GM21786 (cell line): ENCODE measurements at regions not wholly inside any gene's neighbourhood (a gene's known extent, or its start where the extent isn't known, plus 50 kb on each side); places are given as distances from the start of the nearest gene placed in this dataset.
A peak's percentile ranks its signal among the peaks of the same experiment; 100 is the strongest.
"Not testable (repeated sequence)": the region's sequence is repeated elsewhere in the genome, so short reads cannot be mapped to it uniquely, and the experiment has no call there.

Experiments
- ATAC-seq: cut with Tn5 transposase; IDR thresholded peaks from one replicate; pipeline ENCODE4 v1.9.1; 2021; ENCODE audit not compliant: unreplicated experiment

DNA sequence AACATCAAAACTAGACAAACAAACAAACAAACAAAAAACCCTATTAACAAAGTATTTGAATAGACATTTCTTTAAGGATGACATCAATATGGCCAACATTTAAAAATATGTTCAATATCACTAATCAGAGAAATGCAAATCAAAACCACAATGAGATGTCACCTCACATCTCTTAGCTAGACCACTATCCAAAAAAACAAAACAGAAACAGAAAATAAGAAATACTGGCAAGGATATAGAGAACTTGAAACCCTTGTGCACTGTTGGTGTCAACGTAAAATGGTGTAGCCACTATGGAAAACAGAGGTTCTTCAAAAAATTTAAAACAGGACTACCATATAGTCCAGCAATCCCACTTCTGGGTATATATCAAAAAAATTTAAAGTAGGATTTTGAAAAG lies 308.2 kb downstream of the SPATA31A1 start:
- ATAC-seq: peak; percentile 59

DNA sequence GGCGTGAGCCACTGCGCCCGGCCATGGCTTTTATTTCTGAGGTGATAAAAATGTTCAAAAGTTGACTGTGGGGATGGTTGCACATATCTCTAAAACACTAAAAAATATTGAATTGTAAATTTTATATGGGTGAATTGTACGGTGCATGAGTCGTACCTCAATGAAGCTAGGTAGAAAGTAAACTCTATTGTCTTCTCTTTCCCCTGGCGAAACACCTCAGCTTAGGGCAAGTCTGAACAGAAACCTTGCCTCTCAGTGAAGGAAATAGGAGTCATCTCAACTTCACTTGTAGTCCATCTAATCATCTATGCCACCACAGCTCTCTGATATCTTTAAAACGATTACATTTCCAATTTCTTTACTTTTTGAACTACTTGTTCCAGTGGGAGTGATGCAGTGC lies 309.6 kb downstream of the SPATA31A1 start:
- ATAC-seq: not testable (repeated sequence)

DNA sequence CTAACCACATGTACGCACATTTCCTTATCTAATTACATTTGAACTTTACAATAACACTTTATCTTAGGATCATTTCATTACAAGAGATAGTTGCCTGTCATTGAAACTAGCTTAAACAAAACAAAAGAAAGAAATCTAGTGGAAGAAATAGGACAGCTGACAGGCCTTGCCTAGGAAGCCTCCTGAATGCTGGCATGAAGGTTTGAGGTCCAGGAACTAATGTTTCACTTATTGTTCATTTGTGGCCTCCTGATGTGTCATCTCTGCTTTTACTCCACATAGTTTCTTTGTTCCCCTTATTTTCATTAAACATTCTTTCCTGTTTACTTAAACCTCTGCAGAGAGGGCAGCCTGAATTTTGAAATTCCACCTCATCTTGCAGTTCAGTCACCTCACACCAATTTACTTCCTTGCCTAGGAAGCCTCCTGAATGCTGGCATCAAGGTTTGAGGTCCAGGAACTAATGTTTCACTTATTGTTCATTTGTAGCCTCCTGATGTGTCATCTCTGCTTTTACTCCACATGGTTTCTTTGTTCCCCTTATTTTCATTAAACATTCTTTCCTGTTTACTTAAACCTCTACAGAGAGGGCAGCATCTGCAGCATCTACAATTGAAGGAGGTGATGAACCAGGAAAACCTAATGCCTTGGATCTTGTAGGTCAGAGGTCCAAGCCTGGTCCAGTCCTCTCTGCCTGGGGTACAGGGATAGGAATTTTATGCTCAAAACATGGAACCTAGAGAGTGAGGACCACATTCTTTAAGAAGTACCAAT lies 319.2 kb downstream of the SPATA31A1 start:
- not testable (repeated sequence) for ATAC-seq

DNA sequence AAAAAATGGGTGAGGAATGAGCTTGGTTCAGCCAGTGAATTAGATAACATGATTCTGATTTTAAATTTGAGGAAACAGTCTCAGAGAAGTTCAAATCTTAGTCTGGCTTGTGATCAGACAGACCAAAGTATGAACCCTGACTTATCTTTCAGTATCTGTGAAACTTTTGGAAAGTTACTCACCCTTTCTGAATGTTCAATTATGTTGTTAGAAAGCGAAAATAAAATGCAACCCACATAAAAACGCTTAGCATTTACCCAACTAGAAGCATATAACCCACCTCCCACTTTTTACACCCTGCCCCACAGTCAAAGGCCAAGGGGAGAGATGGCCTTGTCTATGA lies 319.7 kb downstream of the SPATA31A1 start:
- ATAC-seq: not testable (repeated sequence)

GRCh38 chr9:39678534-39679263 lies 323.2 kb downstream of the SPATA31A1 start:
- ATAC-seq: not testable (repeated sequence)

- ATAC-seq: not testable (repeated sequence)
These were observed 325.4 kb downstream of the SPATA31A1 start for GRCh38 chr9:39680694-39681401.

- not testable (repeated sequence) for ATAC-seq
These were observed 373.4 kb downstream of the SPATA31A1 start for GRCh38 chr9:39728862-39729261.

GRCh38 chr9:39744898-39745297 lies 389.4 kb downstream of the SPATA31A1 start:
- not testable (repeated sequence) for ATAC-seq

- not testable (repeated sequence) for ATAC-seq
These were observed 420.1 kb downstream of the SPATA31A1 start for GRCh38 chr9:39775570-39775969.

GRCh38 chr9:39791356-39791755 lies 435.9 kb downstream of the SPATA31A1 start:
- peak; percentile 100 for ATAC-seq

DNA sequence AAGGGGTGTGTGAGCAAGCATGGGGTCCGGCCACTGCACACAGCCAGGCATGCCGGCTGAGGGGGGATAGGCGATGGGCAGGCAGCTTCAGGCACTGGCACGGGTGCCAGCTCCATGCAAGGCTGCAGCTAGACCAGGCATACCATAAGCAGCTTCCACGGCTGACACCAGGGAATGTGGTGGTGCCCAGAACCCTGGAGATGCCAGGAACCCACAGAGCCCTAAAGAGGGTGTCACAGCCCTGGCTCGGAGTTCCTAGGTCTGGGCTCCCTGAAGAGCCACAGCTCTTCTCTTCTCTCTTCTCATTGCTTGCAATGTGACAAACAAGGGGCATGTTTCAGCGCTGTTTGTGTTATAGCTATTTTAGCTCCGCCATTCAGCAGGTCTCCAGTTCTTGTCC lies 442.5 kb downstream of the SPATA31A1 start:
- not testable (repeated sequence) for ATAC-seq

DNA sequence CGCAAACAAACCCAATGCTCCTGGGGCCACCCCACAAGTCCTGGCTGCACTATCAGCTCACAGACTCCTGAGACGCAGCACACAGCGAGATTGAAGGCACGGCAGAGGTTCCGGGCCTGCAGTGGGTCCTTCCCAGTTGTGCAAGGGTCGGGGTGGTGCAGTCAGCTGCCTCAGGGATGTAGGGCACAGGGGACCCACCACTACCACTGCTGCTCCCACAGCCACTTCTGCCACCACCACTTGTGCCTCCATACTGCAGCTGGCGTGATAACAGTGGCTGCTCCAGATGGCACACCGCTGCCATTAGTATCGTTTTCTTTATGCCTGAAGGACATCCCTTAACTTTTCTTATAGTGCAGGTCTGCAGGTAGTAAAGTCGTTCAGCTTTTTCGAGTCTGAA lies 443.8 kb downstream of the SPATA31A1 start:
- not testable (repeated sequence) for ATAC-seq

- not testable (repeated sequence) for ATAC-seq
These were observed 447.1 kb downstream of the SPATA31A1 start for GRCh38 chr9:39802561-39802960.

GRCh38 chr9:39809401-39810226 lies 454.1 kb downstream of the SPATA31A1 start:
- ATAC-seq: peak; percentile 75

- ATAC-seq: not testable (repeated sequence)
These were observed 454.9 kb downstream of the SPATA31A1 start for GRCh38 chr9:39810401-39810800.

GRCh38 chr9:39811615-39812014 lies 456.1 kb downstream of the SPATA31A1 start:
- ATAC-seq: not testable (repeated sequence)

DNA sequence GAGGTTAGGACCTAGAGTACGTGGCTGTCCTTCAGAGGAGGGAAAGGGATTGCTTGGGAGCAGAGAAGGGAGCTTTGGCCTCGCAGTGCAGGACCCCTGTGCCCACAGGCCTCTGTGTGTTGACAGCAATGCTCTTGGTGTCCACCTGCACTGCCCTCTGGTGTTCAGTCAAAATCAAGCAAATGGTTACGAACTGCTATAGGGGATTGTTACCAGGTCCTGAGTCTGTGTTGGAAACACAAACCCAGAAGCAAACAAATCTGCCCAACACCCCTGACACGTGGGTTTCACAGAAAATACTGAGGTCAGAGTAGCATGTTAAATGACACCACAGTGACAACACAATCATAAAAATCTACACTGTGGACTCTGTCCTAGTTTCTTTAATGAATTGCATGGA lies 473.0 kb downstream of the SPATA31A1 start:
- ATAC-seq: not testable (repeated sequence)
